SW480 (cell line): ENCODE measurements at regions not wholly inside any gene's neighbourhood (a gene's known extent, or its start where the extent isn't known, plus 50 kb on each side); places are given as distances from the start of the nearest gene placed in this dataset.
A peak's percentile ranks its signal among the peaks of the same experiment; 100 is the strongest.

Experiments
- DNase-seq: peaks from one replicate; pipeline ENCODE4 v3.0.0-alpha.2; 2016; ENCODE audit warnings: low spot score

- DNase-seq, result no peak
These were observed 93.7 kb upstream of the CARD18 start for GRCh38 chr11:105233285-105233684.

- no peak for DNase-seq
These were observed 92.5 kb upstream of the CARD18 start for GRCh38 chr11:105232021-105232420.

DNA sequence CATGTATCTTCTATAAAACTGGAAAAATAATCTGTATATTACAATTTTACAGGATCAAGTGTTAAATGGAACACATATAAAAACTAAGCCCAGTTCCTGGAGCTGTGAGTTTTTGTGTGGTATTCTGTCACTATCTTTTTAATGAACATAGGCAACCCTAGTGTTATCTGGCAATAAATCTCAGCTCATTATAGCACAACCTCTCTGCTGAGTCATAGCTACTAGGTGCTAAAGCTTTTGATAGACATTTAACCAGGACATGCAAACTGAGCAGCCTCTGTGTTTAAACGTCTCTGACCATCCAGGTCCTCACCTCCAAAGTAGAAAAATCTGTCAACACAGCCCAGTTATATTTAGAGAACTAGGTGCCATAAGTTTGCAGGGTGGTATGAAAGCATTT lies 91.0 kb upstream of the CARD18 start:
- DNase-seq, result peak; percentile 25

GRCh38 chr11:105229761-105230160 lies 90.2 kb upstream of the CARD18 start:
- no peak for DNase-seq

GRCh38 chr11:105229257-105229656 lies 89.7 kb upstream of the CARD18 start:
- DNase-seq, result no peak

- no peak for DNase-seq
These were observed 87.8 kb upstream of the CARD18 start for GRCh38 chr11:105227363-105227762.

GRCh38 chr11:105226766-105227165 lies 87.2 kb upstream of the CARD18 start:
- no peak for DNase-seq

GRCh38 chr11:105226091-105226490 lies 86.5 kb upstream of the CARD18 start:
- DNase-seq, result no peak

- no peak for DNase-seq
These were observed 85.1 kb upstream of the CARD18 start for GRCh38 chr11:105224482-105225253.

- DNase-seq, result no peak
These were observed 80.6 kb upstream of the CARD18 start for GRCh38 chr11:105220121-105220520.

GRCh38 chr11:105219670-105220069 lies 80.1 kb upstream of the CARD18 start:
- DNase-seq, result no peak

DNA sequence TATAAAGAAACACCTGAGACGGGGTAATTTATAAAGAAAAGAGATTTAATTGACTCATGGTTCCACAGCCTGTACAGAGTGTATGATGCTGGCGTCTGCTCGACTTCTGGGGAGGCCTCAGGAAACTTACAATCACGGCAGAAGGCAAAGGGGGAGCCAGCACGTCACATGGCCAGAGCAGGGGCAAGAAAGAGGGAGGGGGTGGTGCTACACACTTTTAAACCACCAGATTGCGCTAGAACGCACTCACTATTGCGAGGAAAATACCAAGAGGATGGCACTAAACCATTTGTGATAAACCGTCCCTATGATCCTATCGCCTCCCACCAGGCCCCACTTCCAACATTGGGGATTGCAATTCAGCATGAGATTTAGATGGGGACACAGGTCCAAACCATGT lies 79.7 kb upstream of the CARD18 start:
- no peak for DNase-seq

- no peak for DNase-seq
These were observed 76.0 kb upstream of the CARD18 start for GRCh38 chr11:105215528-105215927.

GRCh38 chr11:105211806-105212554 lies 72.4 kb upstream of the CARD18 start:
- no peak for DNase-seq

GRCh38 chr11:105208019-105208418 lies 68.5 kb upstream of the CARD18 start:
- no peak for DNase-seq

- DNase-seq, result no peak
These were observed 67.1 kb upstream of the CARD18 start for GRCh38 chr11:105206633-105207032.

DNA sequence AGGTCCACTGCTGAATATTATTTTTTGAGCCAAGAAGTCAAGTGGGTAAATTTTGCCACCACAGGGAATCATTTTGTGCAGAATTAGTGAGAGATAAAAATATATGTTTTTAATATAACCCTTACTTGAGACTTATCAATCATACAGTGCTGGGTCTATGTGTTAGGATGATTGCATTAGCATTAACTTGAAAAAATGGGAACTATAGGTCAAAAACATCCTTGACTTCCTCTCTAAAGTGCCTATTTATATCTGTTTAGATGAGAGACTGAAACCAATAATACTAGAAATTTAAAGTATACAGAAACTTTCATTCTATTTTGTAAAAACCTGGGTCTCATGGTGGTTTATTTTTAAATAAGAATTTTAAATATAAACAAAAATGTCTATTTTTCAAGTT lies 65.1 kb upstream of the CARD18 start:
- no peak for DNase-seq

DNA sequence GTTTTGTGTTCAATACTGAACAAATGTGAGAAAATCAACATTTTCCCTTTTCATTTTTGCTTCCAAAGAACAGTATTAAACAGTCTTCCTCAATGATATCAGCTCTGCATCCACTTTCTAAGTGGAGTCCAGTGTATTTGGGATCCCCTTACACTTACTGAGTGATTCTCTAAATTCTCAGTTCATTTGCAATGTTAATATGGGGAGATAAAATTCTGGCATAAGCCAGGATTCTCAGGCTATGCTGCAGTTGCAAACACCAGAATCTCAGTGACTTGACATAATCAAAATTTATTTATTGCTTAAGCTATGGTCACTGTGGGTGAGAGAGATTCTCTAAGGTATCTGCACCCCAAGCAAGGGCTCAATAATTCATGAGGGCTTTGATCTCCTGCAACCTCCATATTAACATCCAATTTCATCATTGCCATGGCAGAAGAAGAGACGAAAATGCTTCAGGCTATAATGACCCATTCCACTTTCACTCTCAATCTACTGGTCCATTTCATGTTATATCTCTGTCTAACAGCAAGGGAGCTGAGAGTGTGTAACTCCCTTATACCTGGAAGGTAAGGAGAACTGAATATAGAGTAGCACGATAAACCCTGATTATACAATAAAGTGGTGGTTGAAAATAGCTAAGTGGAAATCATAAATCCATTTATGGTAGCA lies 64.1 kb upstream of the CARD18 start:
- DNase-seq, result peak; percentile 27

- peak; percentile 59 for DNase-seq
These were observed 63.4 kb upstream of the CARD18 start for GRCh38 chr11:105202844-105203548.

DNA sequence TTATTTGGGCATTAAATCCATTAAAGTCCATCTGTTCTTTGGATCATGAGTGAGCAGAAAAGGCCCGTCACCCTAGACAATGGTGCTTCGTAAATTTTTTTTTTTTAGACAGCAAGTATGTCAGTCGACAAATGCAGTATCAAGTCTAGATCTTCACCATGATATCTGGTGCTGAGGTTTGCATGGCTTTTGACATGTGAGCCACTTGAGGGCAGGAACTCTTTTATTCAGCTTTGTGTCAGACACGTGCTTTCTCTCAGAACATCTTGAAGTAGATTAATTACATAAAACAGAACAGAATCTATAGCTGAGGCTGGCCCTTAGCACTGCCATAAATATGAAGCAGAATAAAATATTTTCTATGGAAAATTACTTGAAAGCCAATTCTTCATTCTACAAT lies 62.9 kb upstream of the CARD18 start:
- no peak for DNase-seq

DNA sequence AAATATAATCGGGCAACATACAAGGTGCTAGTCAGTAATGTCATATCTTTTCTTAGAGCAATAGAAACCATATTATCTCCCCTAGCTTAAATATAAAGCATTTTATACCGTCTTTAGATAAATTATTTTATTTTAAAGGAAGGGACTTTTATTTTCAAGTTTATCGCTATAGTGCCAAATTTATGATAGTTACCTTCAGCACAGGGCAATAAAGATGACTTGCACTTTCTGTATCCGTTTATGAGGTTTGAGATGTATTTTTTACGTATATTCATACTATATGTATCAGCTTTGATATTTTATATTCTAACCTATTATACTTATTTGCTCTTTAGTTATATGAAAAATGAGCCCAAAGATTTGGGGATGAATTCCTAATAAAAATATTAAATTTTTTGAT lies 61.6 kb upstream of the CARD18 start:
- no peak for DNase-seq

DNA sequence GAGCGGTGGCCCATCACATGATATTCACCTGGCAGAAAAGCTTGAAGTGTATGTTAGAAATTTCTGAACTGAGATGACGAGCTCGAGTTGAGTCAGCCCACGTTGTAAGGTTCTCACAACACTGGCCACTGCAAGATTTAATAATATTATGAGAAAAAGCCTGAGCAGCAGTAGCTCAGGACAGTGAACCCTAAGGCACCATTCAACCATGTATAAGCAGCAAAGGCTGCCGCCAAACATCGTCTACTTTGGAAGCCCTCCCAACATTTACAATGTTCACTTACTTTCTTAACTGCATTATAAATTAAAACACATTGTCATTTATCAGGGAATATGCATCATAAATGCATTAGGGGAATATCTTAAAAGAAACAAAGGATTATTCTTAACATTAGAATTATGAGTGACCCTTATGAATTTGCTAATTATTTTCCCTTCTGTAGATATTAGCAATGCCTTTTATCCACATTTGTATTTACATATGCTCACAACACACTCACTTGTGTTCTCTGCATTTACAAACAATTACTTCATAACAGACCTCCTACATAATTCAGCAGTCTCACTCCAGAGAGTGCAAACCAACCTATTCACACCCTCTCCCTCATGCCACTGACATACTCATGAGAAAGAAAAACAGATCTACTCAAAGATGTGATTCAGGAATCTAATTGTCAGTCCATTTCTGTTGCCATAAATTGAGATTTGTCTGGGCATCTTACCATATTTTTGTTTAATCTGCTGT lies 57.7 kb upstream of the CARD18 start:
- no peak for DNase-seq
